H1 (cell line): ENCODE measurements at regions not wholly inside any gene's neighbourhood (a gene's known extent, or its start where the extent isn't known, plus 50 kb on each side); places are given as distances from the start of the nearest gene placed in this dataset.

Source experiments
- CTCF ChIA-PET: fragments of 300-600 bp; sonication (Branson Sonifier 250); formaldehyde crosslinking; loops from one replicate; lab custom pipeline; 2021; ENCODE audit not compliant: partially characterized antibody; lab: Charles Lee
- POLR2A ChIA-PET: fragments of 300-600 bp; sonication (Branson Sonifier 250); formaldehyde crosslinking; loops from one replicate; lab custom pipeline; 2021; ENCODE audit warnings: inconsistent platforms; ENCODE audit not compliant: partially characterized antibody; lab: Charles Lee
- DNase-seq, 2 experiments: peaks; one replicate each; pipeline versions ENCODE4 v3.0.0 to v3.0.0-alpha.2; 2010 to 2022; ENCODE audit warnings: low spot score in 2 of 2, low read depth in 1 of 2, mixed read lengths in 1 of 2
- FAIRE-seq: peaks from 2 replicates; lab custom pipeline; 2011; peaks lifted over from hg19 to GRCh38; lab: Jason Lieb, UNC
- H2AFZ ChIP-seq: 2 replicates; pipeline ENCODE4 v1.8.1; 2012; ENCODE audit warnings: low read length, inconsistent platforms
- H2AK5ac ChIP-seq: 2 replicates; pipeline ENCODE4 v1.6.1; 2013; ENCODE audit warnings: low read depth, low read length
- H2BK120ac ChIP-seq: replicated peaks from 2 replicates; pipeline ENCODE3; 2013; ENCODE audit warnings: low read depth, low read length, inconsistent platforms
- H2BK12ac ChIP-seq: 2 replicates; pipeline ENCODE4 v1.6.1; 2013; ENCODE audit warnings: low read depth, low read length
- H2BK15ac ChIP-seq: 2 replicates; pipeline ENCODE4 v1.6.1; 2013; ENCODE audit warnings: low read length
- H2BK20ac ChIP-seq: 2 replicates; pipeline ENCODE4 v1.6.1; 2013; ENCODE audit warnings: low read length
- H2BK5ac ChIP-seq: 2 replicates; pipeline ENCODE4 v1.6.1; 2013; ENCODE audit warnings: low read depth, low read length
- H3K14ac ChIP-seq: 2 replicates; pipeline ENCODE4 v1.6.1; 2013; ENCODE audit warnings: inconsistent platforms; ENCODE audit not compliant: insufficient read length
- H3K18ac ChIP-seq: 2 replicates; pipeline ENCODE4 v1.6.1; 2013; ENCODE audit warnings: low read length; ENCODE audit errors: extremely low read depth
- H3K23ac ChIP-seq: 2 replicates; pipeline ENCODE4 v1.6.1; 2013; ENCODE audit warnings: inconsistent platforms; ENCODE audit not compliant: insufficient read length
- H3K23me2 ChIP-seq: 2 replicates; pipeline ENCODE4 v1.6.1; 2013; ENCODE audit warnings: low read depth, low read length
- H3K27ac ChIP-seq: 2 replicates; pipeline ENCODE4 v1.6.1; 2011; ENCODE audit warnings: low read depth, low read length, inconsistent platforms
- H3K27me3 ChIP-seq, 4 experiments: replicated peaks in 1 of 4; 1 replicate in 1 of 4; 2 replicates in 3 of 4; pipeline versions ENCODE4 v1.6.1 to v1.8.1; 2011 to 2013; ENCODE audit warnings: low read length in 3 of 4, mild to moderate bottlenecking in 3 of 4, inconsistent platforms in 2 of 4, mixed read lengths in 2 of 4, moderate library complexity in 1 of 4; ENCODE audit not compliant: control insufficient read depth in 3 of 4, insufficient read depth in 3 of 4; ENCODE audit errors: extremely low read depth in 1 of 4
- H3K36me3 ChIP-seq, 4 experiments: 2 replicates each; pipeline versions ENCODE4 v1.6.1 to v1.8.1; 2011 to 2013; ENCODE audit warnings: mild to moderate bottlenecking in 4 of 4, low read length in 3 of 4, moderate library complexity in 2 of 4, control low read depth in 1 of 4, inconsistent platforms in 1 of 4; ENCODE audit not compliant: insufficient read depth in 4 of 4, control insufficient read depth in 2 of 4
- H3K4ac ChIP-seq: replicated peaks from 2 replicates; pipeline ENCODE3; 2013; ENCODE audit warnings: low read length, low read depth, mixed read lengths, inconsistent platforms; ENCODE audit not compliant: insufficient read length
- H3K4me1 ChIP-seq, 4 experiments: replicated peaks in 1 of 4; 1 replicate in 1 of 4; 2 replicates in 3 of 4; pipeline versions ENCODE4 v1.6.1 to v1.8.1; 2011 to 2013; ENCODE audit warnings: low read length in 3 of 4, inconsistent platforms in 2 of 4, mixed read lengths in 1 of 4; ENCODE audit not compliant: insufficient read depth in 4 of 4, control insufficient read depth in 3 of 4
- H3K4me2 ChIP-seq, 2 experiments: 2 replicates each; pipeline versions ENCODE4 v1.6.1 to v1.8.1; 2011 to 2013; ENCODE audit warnings: low read depth in 2 of 2, low read length in 2 of 2, control low read depth in 1 of 2, inconsistent platforms in 1 of 2, mild to moderate bottlenecking in 1 of 2; ENCODE audit not compliant: insufficient read depth in 1 of 2
- H3K4me3 ChIP-seq, 4 experiments: fragments of 200-600, 300-600 bp in 1 of 4; sonication (generic), shearing (Covaris generic), sonication (Bioruptor Twin) in 1 of 4; 2 replicates each; pipeline versions ENCODE4 v1.5.1 to v1.8.1; 2011 to 2016; ENCODE audit warnings: low read length in 4 of 4, low read depth in 3 of 4, control low read depth in 2 of 4, inconsistent platforms in 2 of 4, mild to moderate bottlenecking in 2 of 4, mixed read lengths in 1 of 4, moderate library complexity in 1 of 4; ENCODE audit not compliant: insufficient read depth in 2 of 4; ENCODE audit errors: extremely low read depth in 1 of 4
- H3K56ac ChIP-seq: replicated peaks from 2 replicates; pipeline ENCODE3; 2013; ENCODE audit warnings: low read depth, mild to moderate bottlenecking, mixed read lengths, low read length, inconsistent platforms; ENCODE audit not compliant: insufficient read length
- H3K79me1 ChIP-seq: 2 replicates; pipeline ENCODE4 v1.6.1; 2013; ENCODE audit warnings: low read depth, low read length, control low read depth
- H3K79me2 ChIP-seq, 2 experiments: 2 replicates each; pipeline versions ENCODE4 v1.6.1 to v1.8.1; 2012 to 2013; ENCODE audit warnings: low read length in 2 of 2, mild to moderate bottlenecking in 2 of 2, inconsistent platforms in 1 of 2; ENCODE audit not compliant: insufficient read depth in 2 of 2, control insufficient read depth in 1 of 2
- H3K9ac ChIP-seq, 4 experiments: replicated peaks in 1 of 4; 1 replicate in 1 of 4; 2 replicates in 3 of 4; pipeline versions ENCODE4 v1.6.1 to v1.8.1; 2011 to 2013; ENCODE audit warnings: low read depth in 3 of 4, low read length in 3 of 4, control low read depth in 2 of 4, mild to moderate bottlenecking in 2 of 4, moderate library complexity in 2 of 4, inconsistent platforms in 1 of 4; ENCODE audit errors: extremely low read depth in 1 of 4
- H3K9me3 ChIP-seq, 2 experiments: 2 replicates each; pipeline versions ENCODE4 v1.6.1 to v1.8.1; 2012 to 2013; ENCODE audit warnings: mild to moderate bottlenecking in 2 of 2, moderate library complexity in 2 of 2, control low read depth in 1 of 2, inconsistent platforms in 1 of 2, low read depth in 1 of 2, low read length in 1 of 2, mixed read lengths in 1 of 2; ENCODE audit not compliant: insufficient read depth in 2 of 2
- H4K20me1 ChIP-seq, 2 experiments: replicated peaks in 1 of 2; 2 replicates each; pipeline versions ENCODE3 to v1.8.1; 2011 to 2013; ENCODE audit warnings: inconsistent platforms in 2 of 2, low read length in 2 of 2, mild to moderate bottlenecking in 1 of 2; ENCODE audit not compliant: insufficient read depth in 2 of 2, control insufficient read depth in 1 of 2
- H4K5ac ChIP-seq: 2 replicates; pipeline ENCODE4 v1.6.1; 2013; ENCODE audit warnings: low read length, low read depth, mixed read lengths, inconsistent platforms; ENCODE audit not compliant: insufficient read length
- H4K8ac ChIP-seq: 2 replicates; pipeline ENCODE4 v1.8.0; 2013; ENCODE audit warnings: mild to moderate bottlenecking, moderate library complexity, low read length, inconsistent platforms; ENCODE audit not compliant: insufficient read depth; ENCODE audit errors: extremely low read depth
- H4K91ac ChIP-seq: replicated peaks from 2 replicates; pipeline ENCODE3; 2013; ENCODE audit warnings: low read length, mixed read lengths, inconsistent platforms; ENCODE audit not compliant: insufficient read length
- CBX5 ChIP-seq: fragments of 300-800, 300-1000 bp; sonication (generic); IDR thresholded peaks from 2 replicates; pipeline ENCODE4 v1.7.1; 2016; ENCODE audit warnings: antibody characterized with exemption, low read length, low read depth
- CEBPB ChIP-seq: IDR thresholded peaks from 2 replicates; pipeline ENCODE4 v1.6.1; 2012; ENCODE audit warnings: low read depth, low read length
- POLR2A ChIP-seq, 2 experiments: IDR thresholded peaks; 1 replicate in 1 of 2; 2 replicates in 1 of 2; pipeline ENCODE4 v1.6.1; 2011; ENCODE audit warnings: low read depth in 2 of 2, low read length in 2 of 2, mild to moderate bottlenecking in 2 of 2; ENCODE audit errors: control extremely low read depth in 1 of 2
- WGBS, 2 experiments: shearing (Covaris generic) in 1 of 2; methylation state at CpG; one replicate each; pipeline versions ENCODE4 v1.1.6 to v1.1.7; 2013 to 2015; ENCODE audit warnings: low lambda C conversion rate in 2 of 2, mixed read lengths in 2 of 2, inconsistent platforms in 1 of 2, low coverage in 1 of 2, missing lambda C conversion rate in 1 of 2; ENCODE audit not compliant: insufficient replicate concordance in 2 of 2, insufficient coverage in 1 of 2, insufficient read length in 1 of 2; ENCODE audit errors: extremely low coverage in 1 of 2, missing lambda C conversion rate in 1 of 2; 5-methylcytosine and 5-hydroxymethylcytosine counted together

DNA sequence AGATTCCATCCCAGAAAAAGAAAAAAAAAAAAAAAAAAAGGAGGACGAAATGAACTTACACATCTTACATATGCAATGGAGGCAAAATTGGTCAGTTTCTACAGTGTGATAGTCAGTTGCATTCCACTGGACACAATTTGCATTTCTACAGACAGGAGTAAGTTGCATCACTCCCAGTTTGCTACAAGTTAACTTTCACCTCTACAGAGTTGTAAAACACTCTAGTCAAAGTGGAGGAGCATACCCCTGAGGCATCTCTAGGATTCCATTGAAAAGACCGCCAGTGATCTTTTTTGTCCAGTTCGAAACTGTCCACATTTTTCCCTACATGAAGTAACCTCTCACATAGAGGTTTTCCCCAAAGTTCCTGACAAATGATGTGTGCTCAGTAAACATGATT, 202.8 kb downstream of the VAPA start:
- Histone ChIP-seq H2AFZ (no peak overlapping the region), H2AK5ac (no peak overlapping the region), H3K4me3 (no peak overlapping the region), H4K5ac (no peak overlapping the region), H4K20me1 (no peaks in the 10 kb centered on the region), H2BK20ac (no peak overlapping the region), H4K91ac (no peak overlapping the region), H3K4me1 (peaks cover 0 to 8% (median 2%) of the 10 kb centered on the region in 4 experiments; a peak in 3 of 7 replicates), H3K27ac (no peak overlapping the region), H2BK12ac (no peak overlapping the region), H3K4me2 (no peak overlapping the region), H3K36me3 (no peaks in the 10 kb centered on the region), H4K8ac (no peak overlapping the region), H3K79me2 (no peaks in the 10 kb centered on the region), H2BK15ac (no peak overlapping the region), H3K18ac (no peak overlapping the region), H3K23me2 (no peaks in the 10 kb centered on the region), H2BK120ac (no peak overlapping the region), H3K23ac (no peak overlapping the region), H3K9ac (no peak overlapping the region), H2BK5ac (no peak overlapping the region), H3K56ac (no peak overlapping the region), H3K4ac (no peak overlapping the region), H3K27me3 (no peaks in the 10 kb centered on the region), H3K79me1 (no peaks in the 10 kb centered on the region), H3K14ac (no peak overlapping the region), H3K9me3 (peaks cover 2 to 3% of the 10 kb centered on the region in 2 experiments; a peak in 1 of 4 replicates)
- 96% methylated on average over 2 of the region's 3 CpGs; no CpG with 5 or more reads in 1 of the 2 experiments for WGBS, 2 experiments
- DNase-seq (no peak), FAIRE-seq (no peak)
- no peak for TF ChIP-seq POLR2A (IDR thresholded peaks at IDR 0.05; ENCODE audit: control extremely low read depth in 1 of 2, low read depth in 2 of 2, low read length in 2 of 2)
- peak; percentile 58; the same call in 1 of the 2 replicates for TF ChIP-seq CEBPB
- TF ChIP-seq CBX5, result no peak
- POLR2A ChIA-PET, result no interaction called here
- CTCF ChIA-PET, result no interaction called here
